H9 (cell line): ENCODE measurements at regions not wholly inside any gene's neighbourhood (a gene's known extent, or its start where the extent isn't known, plus 50 kb on each side); places are given as distances from the start of the nearest gene placed in this dataset.

Source experiments
- DNase-seq: peaks from one replicate; pipeline ENCODE4 v3.0.0-alpha.2; 2017
- H2AFZ ChIP-seq: one replicate; pipeline ENCODE4 v1.6.1; 2013; ENCODE audit warnings: mild to moderate bottlenecking, low read length, control low read depth, moderate library complexity
- H2AK5ac ChIP-seq: 2 replicates; pipeline ENCODE4 v1.6.1; 2013; ENCODE audit warnings: low read length, control low read depth, mixed read lengths; ENCODE audit not compliant: insufficient read length
- H2BK120ac ChIP-seq: one replicate; pipeline ENCODE4 v1.6.1; 2013; ENCODE audit warnings: low read depth, mild to moderate bottlenecking, low read length, control low read depth, inconsistent platforms; ENCODE audit not compliant: poor library complexity, severe bottlenecking
- H2BK12ac ChIP-seq: 2 replicates; pipeline ENCODE4 v1.6.1; 2013; ENCODE audit warnings: low read length, control low read depth, mixed read lengths, low read depth; ENCODE audit not compliant: insufficient read length
- H2BK15ac ChIP-seq: 2 replicates; pipeline ENCODE4 v1.6.1; 2013; ENCODE audit warnings: low read depth, low read length, control low read depth
- H2BK20ac ChIP-seq: one replicate; pipeline ENCODE4 v1.6.1; 2013; ENCODE audit warnings: low read depth, mild to moderate bottlenecking, low read length, control low read depth, inconsistent platforms; ENCODE audit not compliant: poor library complexity, severe bottlenecking
- H2BK5ac ChIP-seq: 2 replicates; pipeline ENCODE4 v1.6.1; 2013; ENCODE audit warnings: low read length, control low read depth, mixed read lengths; ENCODE audit not compliant: insufficient read length
- H3K14ac ChIP-seq: 2 replicates; pipeline ENCODE4 v1.6.1; 2013; ENCODE audit warnings: low read length, control low read depth; ENCODE audit not compliant: insufficient read depth
- H3K18ac ChIP-seq: 2 replicates; pipeline ENCODE4 v1.6.1; 2013; ENCODE audit warnings: low read depth, mild to moderate bottlenecking, mixed read lengths, low read length, control low read depth; ENCODE audit not compliant: insufficient read length
- H3K23ac ChIP-seq: 2 replicates; pipeline ENCODE4 v1.6.1; 2013; ENCODE audit warnings: low read length, control low read depth, mixed read lengths, low read depth; ENCODE audit not compliant: insufficient read length
- H3K23me2 ChIP-seq: 2 replicates; pipeline ENCODE4 v1.6.1; 2013; ENCODE audit warnings: low read depth, mild to moderate bottlenecking, mixed read lengths, low read length, control low read depth; ENCODE audit not compliant: insufficient read length, poor library complexity, severe bottlenecking
- H3K27ac ChIP-seq: 2 replicates; pipeline ENCODE4 v1.5.1; 2013; ENCODE audit warnings: low read length, control low read depth, mixed read lengths, low read depth; ENCODE audit not compliant: insufficient read length
- H3K27me3 ChIP-seq: 2 replicates; pipeline ENCODE4 v1.6.1; 2013; ENCODE audit warnings: low read length, control low read depth, inconsistent platforms; ENCODE audit not compliant: insufficient read depth
- H3K4ac ChIP-seq: 2 replicates; pipeline ENCODE4 v1.6.1; 2013; ENCODE audit warnings: low read depth, mild to moderate bottlenecking, control low read depth, inconsistent platforms, low read length, moderate library complexity
- H3K4me1 ChIP-seq: 2 replicates; pipeline ENCODE4 v1.6.1; 2013; ENCODE audit warnings: low read length, control low read depth, inconsistent platforms; ENCODE audit not compliant: insufficient read depth
- H3K4me2 ChIP-seq: 2 replicates; pipeline ENCODE4 v1.6.1; 2013; ENCODE audit warnings: low read length, control low read depth, mixed read lengths; ENCODE audit not compliant: insufficient read length, insufficient read depth
- H3K56ac ChIP-seq: 2 replicates; pipeline ENCODE4 v1.6.1; 2013; ENCODE audit warnings: low read depth, mild to moderate bottlenecking, mixed read lengths, low read length, control low read depth; ENCODE audit not compliant: insufficient read length
- H3K79me1 ChIP-seq: 2 replicates; pipeline ENCODE4 v1.6.1; 2013; ENCODE audit warnings: low read depth, mild to moderate bottlenecking, moderate library complexity, low read length, control low read depth, inconsistent platforms; ENCODE audit not compliant: insufficient read depth, poor library complexity, severe bottlenecking
- H3K79me2 ChIP-seq: 2 replicates; pipeline ENCODE4 v1.6.1; 2013; ENCODE audit warnings: low read length, control low read depth, inconsistent platforms; ENCODE audit not compliant: insufficient read depth
- H3K9ac ChIP-seq: 2 replicates; pipeline ENCODE4 v1.6.1; 2013; ENCODE audit warnings: low read length, control low read depth, mixed read lengths; ENCODE audit not compliant: insufficient read length; ENCODE audit errors: extremely low read depth
- H3K9me3 ChIP-seq: one replicate; pipeline ENCODE4 v1.6.1; 2013; ENCODE audit warnings: low read depth, low read length, inconsistent platforms; ENCODE audit not compliant: control insufficient read depth
- H3T11ph ChIP-seq: one replicate; pipeline ENCODE4 v1.6.1; 2013; ENCODE audit warnings: mild to moderate bottlenecking, low read length, control low read depth, inconsistent platforms
- H4K20me1 ChIP-seq: one replicate; pipeline ENCODE4 v1.6.1; 2013; ENCODE audit not compliant: control insufficient read depth, insufficient read length, insufficient read depth
- H4K5ac ChIP-seq: 2 replicates; pipeline ENCODE4 v1.6.1; 2013; ENCODE audit warnings: low read depth, mild to moderate bottlenecking, mixed read lengths, low read length, control low read depth; ENCODE audit not compliant: insufficient read length
- H4K8ac ChIP-seq: replicated peaks from 2 replicates; pipeline ENCODE4 v1.6.1; 2013; ENCODE audit warnings: low read length, control low read depth, mixed read lengths, low read depth; ENCODE audit not compliant: insufficient read length
- H4K91ac ChIP-seq: 2 replicates; pipeline ENCODE4 v1.6.1; 2013; ENCODE audit warnings: low read depth, mild to moderate bottlenecking, moderate library complexity, mixed read lengths, low read length, control low read depth; ENCODE audit not compliant: insufficient read length
- H3K27ac Mint-ChIP-seq, 3 experiments: 2 replicates in 2 of 3; 3 replicates in 1 of 3; pipeline ENCODE4 v1.8.0; 2020 to 2021; ENCODE audit warnings: mixed read lengths in 3 of 3, mild to moderate bottlenecking in 1 of 3, moderate library complexity in 1 of 3
- H3K27me3 Mint-ChIP-seq: 2 replicates; pipeline ENCODE4 v1.8.0; 2021; ENCODE audit warnings: low read depth, mild to moderate bottlenecking, moderate library complexity, mixed read lengths
- H3K36me3 Mint-ChIP-seq, 3 experiments: 2 replicates in 2 of 3; 3 replicates in 1 of 3; pipeline ENCODE4 v1.8.0; 2020 to 2021; ENCODE audit warnings: low read depth in 3 of 3, mixed read lengths in 3 of 3; ENCODE audit not compliant: insufficient read depth in 1 of 3
- H3K4me1 Mint-ChIP-seq, 2 experiments: 2 replicates each; pipeline ENCODE4 v1.8.0; 2020; ENCODE audit warnings: mixed read lengths in 2 of 2
- H3K4me3 Mint-ChIP-seq, 2 experiments: 2 replicates in 1 of 2; 3 replicates in 1 of 2; pipeline ENCODE4 v1.8.0; 2020 to 2021; ENCODE audit warnings: mild to moderate bottlenecking in 2 of 2, mixed read lengths in 2 of 2, moderate library complexity in 1 of 2
- H3K9me3 Mint-ChIP-seq, 2 experiments: 2 replicates in 1 of 2; 3 replicates in 1 of 2; pipeline ENCODE4 v1.8.0; 2020; ENCODE audit warnings: mild to moderate bottlenecking in 2 of 2, mixed read lengths in 2 of 2, moderate library complexity in 1 of 2
- CTCF ChIP-seq: fragments of 200-600 bp; sonication (generic); conservative IDR thresholded peaks from 3 replicates; pipeline ENCODE4 v1.8.0; 2021; ENCODE audit warnings: antibody characterized with exemption, mild to moderate bottlenecking

DNA sequence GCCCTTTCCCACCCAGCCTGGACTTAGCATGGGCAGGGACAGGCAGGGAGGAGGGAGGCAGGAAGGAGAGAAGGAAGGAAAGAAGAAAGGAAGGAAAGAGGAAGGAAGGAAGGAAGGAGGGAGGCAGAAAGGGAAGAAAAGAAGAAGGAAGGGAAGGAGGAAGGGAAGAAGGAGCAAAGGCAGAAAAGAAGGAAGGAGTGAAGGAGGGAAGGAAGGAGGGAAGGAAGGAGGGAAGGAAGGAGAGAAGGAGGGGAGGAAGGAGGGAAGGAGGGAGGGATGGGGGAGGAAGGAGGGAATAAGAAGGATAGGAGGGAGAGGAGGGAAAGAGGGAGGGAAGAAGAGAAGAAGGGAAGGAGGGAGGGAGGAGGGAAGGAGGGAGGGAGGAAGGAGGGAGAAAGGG lies 110.4 kb downstream of the SALL1 start:
- no peak overlapping the region for H4K8ac ChIP-seq
- H2BK20ac ChIP-seq = no peak overlapping the region
- no peaks in the 10 kb centered on the region for H3K23me2 ChIP-seq
- no peak for TF ChIP-seq CTCF
- no peak overlapping the region for H2BK5ac ChIP-seq
- H3K4me2 ChIP-seq = no peak overlapping the region
- H3K18ac ChIP-seq = no peak overlapping the region
- H2AK5ac ChIP-seq = no peak overlapping the region
- Mint-ChIP-seq H3K27ac (no peak overlapping the region), H3K36me3 (no peaks in the 10 kb centered on the region), H3K4me3 (no peak overlapping the region), H3K9me3 (no peaks in the 10 kb centered on the region), H3K4me1 (peaks cover 10 to 15% of the 10 kb centered on the region in 2 experiments), H3K27me3 (peaks cover 4% of the 10 kb centered on the region)
- no peak overlapping the region for H2BK12ac ChIP-seq
- no peak overlapping the region for H2AFZ ChIP-seq
- H3K4ac ChIP-seq = no peak overlapping the region
- no peaks in the 10 kb centered on the region for H3K9me3 ChIP-seq
- no peak overlapping the region for H3K56ac ChIP-seq
- H3K9ac ChIP-seq = no peak overlapping the region
- no peak overlapping the region for H4K91ac ChIP-seq
- H4K20me1 ChIP-seq = no peaks in the 10 kb centered on the region
- no peak overlapping the region for H2BK15ac ChIP-seq
- no peak overlapping the region for H2BK120ac ChIP-seq
- H3K79me1 ChIP-seq = no peaks in the 10 kb centered on the region
- no peak overlapping the region for H3K23ac ChIP-seq
- no peak for DNase-seq
- H3K27me3 ChIP-seq = no peaks in the 10 kb centered on the region
- no peak overlapping the region; the same call in 1 of the 2 replicates for H3K14ac ChIP-seq
- H3T11ph ChIP-seq = no peak overlapping the region
- no peak overlapping the region for H4K5ac ChIP-seq
- no peak overlapping the region for H3K27ac ChIP-seq
- no peaks in the 10 kb centered on the region for H3K4me1 ChIP-seq
- H3K79me2 ChIP-seq = no peaks in the 10 kb centered on the region
